Endothelial cell of umbilical vein (primary cell): ENCODE measurements at regions not wholly inside any gene's neighbourhood (a gene's known extent, or its start where the extent isn't known, plus 50 kb on each side); places are given as distances from the start of the nearest gene placed in this dataset.

Experiments used
- BruUV-seq: library from RNA; stranded (reverse); fragments of 400-500 nt; replicated peaks from 2 replicates; lab custom pipeline; 2021; lab: Mats Ljungman, UMichigan
- CTCF ChIA-PET: fragments of 300-600, 350-600 bp; sonication (Branson Sonifier 250); formaldehyde crosslinking; loops from one replicate; lab custom pipeline; 2021; ENCODE audit warnings: antibody characterized with exemption, inconsistent platforms; lab: Charles Lee
- POLR2A ChIA-PET: fragments of 300-600, 350-600 bp; sonication (Branson Sonifier 250); formaldehyde crosslinking; loops from one replicate; lab custom pipeline; 2021; ENCODE audit warnings: antibody characterized with exemption, inconsistent platforms; lab: Charles Lee
- DNase-seq: peaks from one replicate; pipeline ENCODE4 v3.0.0-alpha.2; 2011; ENCODE audit warnings: low read depth, low spot score
- FAIRE-seq: peaks from 2 replicates; lab custom pipeline; 2011; peaks lifted over from hg19 to GRCh38; lab: Jason Lieb, UNC
- H2AFZ ChIP-seq: 2 replicates; pipeline ENCODE4 v1.6.0; 2012; ENCODE audit warnings: low read depth, low read length, control low read depth, inconsistent platforms
- H3K27ac ChIP-seq: 2 replicates; pipeline ENCODE4 v1.5.1; 2011; ENCODE audit warnings: low read depth, mild to moderate bottlenecking, control low read depth, low read length, moderate library complexity; ENCODE audit not compliant: insufficient read depth
- H3K27me3 ChIP-seq, 2 experiments: 2 replicates each; pipeline versions ENCODE4 v1.6.0 to v1.6.1; 2011; ENCODE audit warnings: low read length in 2 of 2, mixed read lengths in 1 of 2; ENCODE audit not compliant: control insufficient read depth in 2 of 2, insufficient read depth in 2 of 2
- H3K36me3 ChIP-seq, 2 experiments: 2 replicates in 1 of 2; 3 replicates in 1 of 2; pipeline ENCODE4 v1.5.1; 2011; ENCODE audit warnings: low read length in 2 of 2, mild to moderate bottlenecking in 1 of 2, moderate library complexity in 1 of 2; ENCODE audit not compliant: control insufficient read depth in 2 of 2, insufficient read depth in 2 of 2; ENCODE audit errors: extremely low read depth in 1 of 2
- H3K4me1 ChIP-seq: 3 replicates; pipeline ENCODE4 v1.5.1; 2011; ENCODE audit warnings: mild to moderate bottlenecking, low read length; ENCODE audit not compliant: control insufficient read depth, insufficient read depth; ENCODE audit errors: extremely low read depth
- H3K4me2 ChIP-seq: 2 replicates; pipeline ENCODE4 v1.6.1; 2011; ENCODE audit warnings: low read length, control low read depth, mixed read lengths; ENCODE audit not compliant: insufficient read depth
- H3K4me3 ChIP-seq, 3 experiments: fragments of 200-600 bp in 1 of 3; sonication (generic), shearing (Covaris generic) in 1 of 3; replicated peaks in 1 of 3; 2 replicates each; pipeline ENCODE4 v1.5.1; 2011 to 2016; ENCODE audit warnings: control low read depth in 3 of 3, low read length in 3 of 3, mild to moderate bottlenecking in 2 of 3, inconsistent platforms in 1 of 3, low read depth in 1 of 3, moderate library complexity in 1 of 3; ENCODE audit not compliant: insufficient read depth in 1 of 3
- H3K79me2 ChIP-seq: 2 replicates; pipeline ENCODE4 v1.6.0; 2012; ENCODE audit warnings: low read length, inconsistent platforms; ENCODE audit not compliant: control insufficient read depth, insufficient read depth
- H3K9ac ChIP-seq: replicated peaks from 2 replicates; pipeline ENCODE3; 2011; ENCODE audit warnings: low read length, control low read depth; ENCODE audit not compliant: insufficient read depth; ENCODE audit errors: extremely low read depth
- H3K9me1 ChIP-seq: replicated peaks from 3 replicates; pipeline ENCODE4 v1.6.0; 2011; ENCODE audit warnings: mild to moderate bottlenecking, low read length; ENCODE audit not compliant: control insufficient read depth, insufficient read depth; ENCODE audit errors: extremely low read depth
- H3K9me3 ChIP-seq: replicated peaks from 2 replicates; pipeline ENCODE4 v1.5.1; 2012; ENCODE audit warnings: low read length, inconsistent platforms; ENCODE audit not compliant: control insufficient read depth, insufficient read depth
- H4K20me1 ChIP-seq: replicated peaks from 2 replicates; pipeline ENCODE3; 2011; ENCODE audit warnings: mild to moderate bottlenecking, low read length; ENCODE audit not compliant: control insufficient read depth, insufficient read depth; ENCODE audit errors: extremely low read depth
- CTCF ChIP-seq, 2 donors: IDR thresholded peaks; 1 replicate in 1 of 2; 2 replicates in 1 of 2; pipeline ENCODE4 v1.5.1; 2011; ENCODE audit warnings: low read length in 2 of 2, mild to moderate bottlenecking in 2 of 2, moderate library complexity in 2 of 2, control low read depth in 1 of 2, inconsistent platforms in 1 of 2, low read depth in 1 of 2; ENCODE audit not compliant: insufficient read depth in 1 of 2; ENCODE audit errors: extremely low read depth in 1 of 2
- EZH2 ChIP-seq: IDR thresholded peaks from 2 replicates; pipeline ENCODE4 v1.6.1; 2012; ENCODE audit warnings: borderline replicate concordance, low read depth, mild to moderate bottlenecking, moderate library complexity, low read length, inconsistent platforms; ENCODE audit not compliant: severe bottlenecking
- FOS ChIP-seq: IDR thresholded peaks from 2 replicates; pipeline ENCODE4 v1.6.1; 2011; ENCODE audit warnings: mild to moderate bottlenecking, low read length, moderate library complexity, borderline replicate concordance; ENCODE audit not compliant: insufficient read depth
- GATA2 ChIP-seq: IDR thresholded peaks from 2 replicates; pipeline ENCODE4 v1.7.0; 2011; ENCODE audit warnings: low read depth, mild to moderate bottlenecking, moderate library complexity, mixed read lengths, low read length; ENCODE audit not compliant: insufficient read length, insufficient read depth
- JUN ChIP-seq: IDR thresholded peaks from 2 replicates; pipeline ENCODE4 v1.6.1; 2011; ENCODE audit warnings: borderline replicate concordance, low read depth; ENCODE audit not compliant: insufficient read length, insufficient read depth
- MAX ChIP-seq: IDR thresholded peaks from 2 replicates; pipeline ENCODE4 v1.6.1; 2011; ENCODE audit not compliant: insufficient read depth, insufficient read length
- MYC ChIP-seq: IDR thresholded peaks from one replicate; pipeline ENCODE4 v1.6.1; 2011; ENCODE audit warnings: mild to moderate bottlenecking, low read depth, low read length
- POLR2A ChIP-seq: IDR thresholded peaks from 2 replicates; pipeline ENCODE4 v1.6.1; 2012; ENCODE audit warnings: low read depth, mild to moderate bottlenecking, control low read depth, low read length
- POLR2AphosphoS5 ChIP-seq: IDR thresholded peaks from 2 replicates; pipeline ENCODE4 v1.6.1; 2012; ENCODE audit warnings: low read depth, mild to moderate bottlenecking, control low read depth, low read length, moderate library complexity; ENCODE audit not compliant: insufficient read depth
- dilution Hi-C: fragments of 300-500 bp; cut with MboI; formaldehyde crosslinking; loops from one replicate; pipeline ENCODE4 v1.15.0; 2019; ENCODE audit warnings: low sequenced_read_pairs; ENCODE audit not compliant: extremely low pct_ligation_motif_present
- intact Hi-C: fragments of 100-400 bp; cut with micrococcal nuclease; formaldehyde crosslinking; loops from one replicate; pipeline ENCODE4 v1.10.0; 2022

GRCh38 chr6:76703786-76704185 lies 631.3 kb upstream of the IMPG1 start:
- Histone ChIP-seq H2AFZ (no peak overlapping the region), H3K27ac (no peak overlapping the region), H3K4me1 (peaks cover 3% of the 10 kb centered on the region), H3K9ac (no peak overlapping the region), H3K79me2 (no peaks in the 10 kb centered on the region), H3K27me3 (no peaks in the 10 kb centered on the region), H3K9me3 (no peaks in the 10 kb centered on the region), H3K4me3 (no peak overlapping the region), H3K9me1 (no peaks in the 10 kb centered on the region), H3K4me2 (no peak overlapping the region), H3K36me3 (no peaks in the 10 kb centered on the region), H4K20me1 (no peaks in the 10 kb centered on the region)
- FAIRE-seq = no peak
- no TSS peak for BruUV-seq
- TF ChIP-seq FOS (no peak), MYC (no peak), GATA2 (no peak), MAX (no peak)
- DNase-seq = no peak
- dilution Hi-C loops (no loop called here), intact Hi-C loops (no loop called here)
- ChIA-PET POLR2A (no interaction called here), CTCF (interaction anchor here (0.6 kb wide), 1 partner anchor 605 kb away, joined by 3 read pairs; no protein-coding TSS in a partner anchor)

- H3K9me3 ChIP-seq = no peaks in the 10 kb centered on the region
- intact Hi-C loops (no loop called here), dilution Hi-C loops (no loop called here)
- no peaks in the 10 kb centered on the region for H4K20me1 ChIP-seq
- peaks cover 3% of the 10 kb centered on the region for H3K4me1 ChIP-seq
- POLR2A ChIA-PET = no interaction called here
- no peak overlapping the region for H3K27ac ChIP-seq
- TF ChIP-seq POLR2AphosphoS5 = no peak
- no peak for TF ChIP-seq MYC
- no peak for TF ChIP-seq FOS
- no peak for TF ChIP-seq JUN
- TF ChIP-seq CTCF (IDR thresholded peaks at IDR 0.05; ENCODE audit: extremely low read depth in 1 of 2, insufficient read depth in 1 of 2, low read depth in 1 of 2, low read length in 2 of 2) = no peak
- TF ChIP-seq MAX = no peak
- TF ChIP-seq POLR2A = no peak
- TF ChIP-seq GATA2 = no peak
- no peak for TF ChIP-seq EZH2
- no peak overlapping the region for H3K4me3 ChIP-seq
- H3K27me3 ChIP-seq = no peaks in the 10 kb centered on the region
- H3K9me1 ChIP-seq = no peaks in the 10 kb centered on the region
- H2AFZ ChIP-seq = no peak overlapping the region
- H3K79me2 ChIP-seq = no peaks in the 10 kb centered on the region
- CTCF ChIA-PET = interaction anchor here (0.6 kb wide), 1 partner anchor 605 kb away, joined by 3 read pairs; no protein-coding TSS in a partner anchor
- H3K9ac ChIP-seq = no peak overlapping the region
- BruUV-seq = no TSS peak
- no peaks in the 10 kb centered on the region for H3K36me3 ChIP-seq
- DNase-seq = no peak
- H3K4me2 ChIP-seq = no peak overlapping the region
- no peak for FAIRE-seq
These were observed 630.8 kb upstream of the IMPG1 start for GRCh38 chr6:76703285-76703684.
